Peyer's patch (tissue), 4 donors: ENCODE measurements at regions not wholly inside any gene's neighbourhood (a gene's known extent, or its start where the extent isn't known, plus 50 kb on each side); places are given as distances from the start of the nearest gene placed in this dataset.
"Not testable (repeated sequence)": the region's sequence is repeated elsewhere in the genome, so short reads cannot be mapped to it uniquely, and the experiment has no call there.

Experiments used
- DNase-seq, 3 donors: peaks; one replicate each; pipeline ENCODE4 v3.0.0-alpha.2; 2017 to 2019
- H3K27ac ChIP-seq, 4 donors: fragments of 200-600 bp; sonication (generic); one replicate each; pipeline ENCODE4 v1.5.1; 2016 to 2019
- H3K27me3 ChIP-seq, 2 donors: fragments of 200-600 bp; sonication (generic); one replicate each; pipeline ENCODE4 v1.5.1; 2019
- H3K36me3 ChIP-seq, 3 donors: fragments of 200-600 bp; sonication (generic); one replicate each; pipeline ENCODE4 v1.5.1; 2016 to 2019
- H3K4me1 ChIP-seq, 4 donors: fragments of 200-600 bp; sonication (generic); one replicate each; pipeline ENCODE4 v1.5.1; 2016 to 2019
- H3K4me3 ChIP-seq, 4 donors: fragments of 200-600 bp; sonication (generic); 1 replicate in 3 of 4; 2 replicates in 1 of 4; pipeline ENCODE4 v1.5.1; 2016 to 2019; ENCODE audit warnings: mild to moderate bottlenecking in 1 of 4
- H3K9me3 ChIP-seq, 4 donors: fragments of 200-600 bp; sonication (generic); one replicate each; pipeline ENCODE4 v1.5.1; 2016 to 2019; ENCODE audit warnings: mild to moderate bottlenecking in 1 of 4
- CTCF ChIP-seq, 6 experiments: fragments of 450-650 bp in 4 of 6; fragments of 200-600 bp in 2 of 6; sonication (generic) in 1 of 6; IDR thresholded peaks; one replicate each; pipeline ENCODE4 v1.5.1; 2017 to 2019; ENCODE audit warnings: antibody characterized with exemption in 6 of 6, mild to moderate bottlenecking in 3 of 6, moderate library complexity in 1 of 6
- POLR2A ChIP-seq, 2 donors: fragments of 450-650 bp; IDR thresholded peaks; one replicate each; pipeline ENCODE4 v1.5.1; 2017; ENCODE audit warnings: antibody characterized with exemption in 2 of 2, mild to moderate bottlenecking in 2 of 2, moderate library complexity in 2 of 2

GRCh38 chr1:223046011-223046410 is 97.0 kb downstream of the TLR5 start:
- H3K4me3 ChIP-seq: no peak overlapping the region
- H3K27ac ChIP-seq: no peak overlapping the region
- no peaks in the 10 kb centered on the region for H3K4me1 ChIP-seq
- H3K27me3 ChIP-seq: no peaks in the 10 kb centered on the region
- H3K36me3 ChIP-seq: no peaks in the 10 kb centered on the region
- DNase-seq: no peak
- TF ChIP-seq POLR2A (IDR thresholded peaks at IDR 0.05): no peak
- TF ChIP-seq CTCF (IDR thresholded peaks at IDR 0.05): no peak
- no peaks in the 10 kb centered on the region for H3K9me3 ChIP-seq

GRCh38 chr1:223046463-223046862 is 96.6 kb downstream of the TLR5 start:
- H3K27ac ChIP-seq, H3K4me1 ChIP-seq, H3K9me3 ChIP-seq, H3K4me3 ChIP-seq, H3K36me3 ChIP-seq, H3K27me3 ChIP-seq, DNase-seq: not testable (repeated sequence)

- DNase-seq: no peak
- TF ChIP-seq POLR2A (IDR thresholded peaks at IDR 0.05): no peak
- no peak for TF ChIP-seq CTCF (IDR thresholded peaks at IDR 0.05)
- Histone ChIP-seq H3K4me3 (no peak overlapping the region), H3K27ac (no peak overlapping the region), H3K36me3 (no peaks in the 10 kb centered on the region), H3K9me3 (no peaks in the 10 kb centered on the region), H3K4me1 (no peaks in the 10 kb centered on the region), H3K27me3 (no peaks in the 10 kb centered on the region)
Measured at GRCh38 chr1:223048026-223048425, 95.0 kb downstream of the TLR5 start.

- Histone ChIP-seq H3K27ac (no peak overlapping the region), H3K9me3 (no peaks in the 10 kb centered on the region), H3K4me3 (no peak overlapping the region), H3K27me3 (no peaks in the 10 kb centered on the region), H3K36me3 (no peaks in the 10 kb centered on the region), H3K4me1 (no peaks in the 10 kb centered on the region)
- no peak for DNase-seq
- no peak for TF ChIP-seq POLR2A (IDR thresholded peaks at IDR 0.05)
- TF ChIP-seq CTCF (IDR thresholded peaks at IDR 0.05): no peak
Measured at GRCh38 chr1:223052462-223052861, 90.6 kb downstream of the TLR5 start.

GRCh38 chr1:223052931-223053330 is 90.1 kb downstream of the TLR5 start:
- no peak for DNase-seq
- Histone ChIP-seq H3K36me3 (no peaks in the 10 kb centered on the region), H3K27me3 (no peaks in the 10 kb centered on the region), H3K4me1 (no peaks in the 10 kb centered on the region), H3K27ac (no peak overlapping the region), H3K9me3 (no peaks in the 10 kb centered on the region), H3K4me3 (no peak overlapping the region)
- TF ChIP-seq POLR2A (IDR thresholded peaks at IDR 0.05) (no peak), CTCF (IDR thresholded peaks at IDR 0.05) (no peak)

- no peaks in the 10 kb centered on the region for H3K4me1 ChIP-seq
- no peaks in the 10 kb centered on the region for H3K9me3 ChIP-seq
- H3K36me3 ChIP-seq: no peaks in the 10 kb centered on the region
- H3K27me3 ChIP-seq: no peaks in the 10 kb centered on the region
- DNase-seq: no peak
- no peak overlapping the region for H3K27ac ChIP-seq
- H3K4me3 ChIP-seq: no peak overlapping the region
- no peak for TF ChIP-seq POLR2A (IDR thresholded peaks at IDR 0.05)
- TF ChIP-seq CTCF (IDR thresholded peaks at IDR 0.05): no peak
Measured at GRCh38 chr1:223056802-223057201, 86.2 kb downstream of the TLR5 start.
